A549 (cell line): ENCODE measurements at regions not wholly inside any gene's neighbourhood (a gene's known extent, or its start where the extent isn't known, plus 50 kb on each side); places are given as distances from the start of the nearest gene placed in this dataset.

Experiments used
- ATAC-seq, 2 experiments: fragments of 200-7000 bp in 1 of 2; fragments of >200 bp in 1 of 2; cut with Nextera tagmentation in 1 of 2; cut with Tn5 transposase in 1 of 2; 3 replicates each; pipeline versions ENCODE4 v1.8.0 to v1.9.1; 2018 to 2020; ENCODE audit warnings: mild to moderate bottlenecking in 1 of 2, moderate library complexity in 1 of 2
- CTCF ChIA-PET: fragments of 300-600 bp; sonication (Branson Sonifier 250); formaldehyde crosslinking; extraction: SDS; loops from one replicate; lab custom pipeline; 2021; ENCODE audit warnings: antibody characterized with exemption, inconsistent platforms; lab: Yijun Ruan, JAX
- POLR2A ChIA-PET: fragments of 350-600 bp; formaldehyde crosslinking; extraction: SDS; loops from one replicate; lab custom pipeline; 2021; ENCODE audit warnings: antibody characterized with exemption, inconsistent platforms; lab: Yijun Ruan, JAX
- DNase-seq, 2 experiments: peaks; one replicate each; pipeline versions ENCODE4 v3.0.0 to v3.0.0-alpha.2; 2011 to 2016; ENCODE audit warnings: low read depth in 1 of 2, low spot score in 1 of 2
- FAIRE-seq: peaks from 2 replicates; lab custom pipeline; 2011; peaks lifted over from hg19 to GRCh38; lab: Jason Lieb, UNC
- H3K27ac ChIP-seq, 2 experiments: fragments of >200 bp; sonication (Bioruptor Twin); formaldehyde crosslinking; 3 replicates each; pipeline ENCODE4 v1.5.1; 2016 to 2017
- H3K4me1 ChIP-seq: fragments of >200 bp; sonication (Bioruptor Twin); formaldehyde crosslinking; 3 replicates; pipeline ENCODE4 v1.6.1; 2016
- H3K4me2 ChIP-seq: fragments of >200 bp; sonication (Bioruptor Twin); formaldehyde crosslinking; 3 replicates; pipeline ENCODE4 v1.6.1; 2016
- H3K4me3 ChIP-seq: fragments of >200 bp; sonication (Bioruptor Twin); formaldehyde crosslinking; 3 replicates; pipeline ENCODE4 v1.5.1; 2016
- H3K9me3 ChIP-seq: fragments of >200 bp; sonication (Bioruptor Twin); formaldehyde crosslinking; 3 replicates; pipeline ENCODE4 v1.6.1; 2016
- CBX8 ChIP-seq: fragments of 200-600 bp; sonication (generic); IDR thresholded peaks from 2 replicates; pipeline ENCODE4 v1.6.1; 2016
- E2F6 ChIP-seq: IDR thresholded peaks from 2 replicates; pipeline ENCODE4 v1.6.1; 2012; ENCODE audit warnings: low read depth, borderline replicate concordance
- EHF ChIP-seq: fragments of 250-450 bp; sonication (Bioruptor Pico); IDR thresholded peaks from 2 replicates; pipeline ENCODE4 v1.5.0; 2020; ENCODE audit warnings: mild to moderate bottlenecking
- EP300 ChIP-seq, 2 experiments: fragments of >200 bp; sonication (Bioruptor Twin); formaldehyde crosslinking; IDR thresholded peaks; 2 replicates in 1 of 2; 3 replicates in 1 of 2; pipeline ENCODE4 v1.6.1; 2016 to 2017
- ESRRA ChIP-seq: fragments of 150-350 bp; IDR thresholded peaks from 2 replicates; pipeline ENCODE4 v1.6.1; 2014; ENCODE audit warnings: mild to moderate bottlenecking, low read length, borderline replicate concordance
- GATA3 ChIP-seq: IDR thresholded peaks from 2 replicates; pipeline ENCODE4 v1.6.1; 2012; ENCODE audit warnings: borderline replicate concordance
- HDAC2 ChIP-seq: fragments of 200-600 bp; sonication (generic); IDR thresholded peaks from 2 replicates; pipeline ENCODE4 v1.6.1; 2016
- JUN ChIP-seq, 2 experiments: fragments of >200 bp; sonication (Bioruptor Twin); formaldehyde crosslinking; IDR thresholded peaks; 2 replicates in 1 of 2; 3 replicates in 1 of 2; pipeline ENCODE4 v1.6.1; 2016 to 2017
- JUNB ChIP-seq: fragments of >200 bp; sonication (Bioruptor Twin); formaldehyde crosslinking; IDR thresholded peaks from 2 replicates; pipeline ENCODE4 v1.6.1; 2016
- MAFK ChIP-seq: fragments of 450-650 bp; IDR thresholded peaks from 2 replicates; pipeline ENCODE4 v1.6.1; 2014; ENCODE audit not compliant: partially characterized antibody
- MAZ ChIP-seq: fragments of 150-350 bp; IDR thresholded peaks from 2 replicates; pipeline ENCODE4 v1.6.1; 2014; ENCODE audit warnings: antibody characterized with exemption, low read depth, low read length, borderline replicate concordance
- NR3C1 ChIP-seq: fragments of >200 bp; sonication (Bioruptor Twin); formaldehyde crosslinking; IDR thresholded peaks from 3 replicates; pipeline ENCODE4 v1.6.1; 2017
- PBX3 ChIP-seq: IDR thresholded peaks from 2 replicates; pipeline ENCODE4 v1.6.1; 2012
- RAD21 ChIP-seq, 2 experiments: fragments of >200 bp in 1 of 2; sonication (Bioruptor Twin) in 1 of 2; formaldehyde crosslinking in 1 of 2; IDR thresholded peaks in 1 of 2; conservative IDR thresholded peaks in 1 of 2; 2 replicates in 1 of 2; 3 replicates in 1 of 2; pipeline ENCODE4 v1.6.1; 2012 to 2018; ENCODE audit warnings: inconsistent platforms in 1 of 2
- RCOR1 ChIP-seq: fragments of 150-350 bp; IDR thresholded peaks from 2 replicates; pipeline ENCODE4 v1.6.1; 2014; ENCODE audit warnings: antibody characterized with exemption, low read length, low read depth
- REST ChIP-seq: fragments of 200-600 bp; sonication (generic); IDR thresholded peaks from 2 replicates; pipeline ENCODE4 v1.6.1; 2016; ENCODE audit warnings: antibody characterized with exemption, mild to moderate bottlenecking, moderate library complexity
- SREBF2 ChIP-seq: fragments of 450-650 bp; IDR thresholded peaks from 2 replicates; pipeline ENCODE4 v1.6.1; 2014; ENCODE audit warnings: mild to moderate bottlenecking, moderate library complexity
- TFCP2L1 ChIP-seq: fragments of 250-450 bp; sonication (Bioruptor Pico); IDR thresholded peaks from 2 replicates; pipeline ENCODE4 v1.5.0; 2021; ENCODE audit warnings: mild to moderate bottlenecking
- ZFP36 ChIP-seq: fragments of 450-650 bp; IDR thresholded peaks from 2 replicates; pipeline ENCODE4 v1.6.1; 2014; ENCODE audit warnings: borderline replicate concordance; ENCODE audit not compliant: partially characterized antibody
- WGBS: methylation state at CpG from one replicate; pipeline ENCODE4 v1.1.6; 2017; ENCODE audit errors: missing lambda C conversion rate; 5-methylcytosine and 5-hydroxymethylcytosine counted together
- TF ChIP-seq, protein P1 (sequence below): fragments of >200 bp; sonication (Bioruptor Twin); formaldehyde crosslinking; IDR thresholded peaks from 3 replicates; pipeline ENCODE4 v1.5.1; 2016
- TF ChIP-seq, protein P2 (sequence below): fragments of 250-450 bp; sonication (Bioruptor Pico); IDR thresholded peaks from 2 replicates; pipeline ENCODE4 v1.5.0; 2020; ENCODE audit warnings: low read depth, mild to moderate bottlenecking, moderate library complexity

DNA sequence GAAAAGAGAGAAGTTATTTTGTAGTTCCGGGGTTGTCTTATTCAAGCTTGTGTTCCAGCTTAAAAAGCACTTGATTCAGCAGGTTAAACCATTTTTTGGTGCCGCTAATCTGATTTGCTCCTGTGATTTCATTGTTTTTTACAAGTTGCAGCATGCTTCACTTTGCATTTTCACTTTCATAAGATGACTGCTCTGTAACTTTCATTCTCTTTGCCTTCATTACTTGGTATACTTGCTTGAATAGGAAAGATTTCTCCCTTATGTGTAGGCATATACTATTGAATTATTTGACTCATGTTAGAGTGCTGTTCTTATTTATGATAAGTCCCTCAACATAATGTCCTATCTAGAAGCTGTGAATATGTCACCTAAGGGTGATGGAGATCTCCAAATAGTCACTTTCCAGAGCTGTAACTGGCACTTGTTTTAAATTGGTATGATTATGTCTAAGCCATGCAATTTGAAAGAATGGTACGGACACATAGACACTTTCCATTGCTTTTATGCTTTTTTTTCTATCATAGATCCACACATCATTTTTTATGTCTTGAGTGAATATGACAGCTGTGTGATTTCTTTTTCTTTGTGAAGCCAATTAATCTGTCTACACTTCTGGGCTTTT lies 254.5 kb downstream of the DSEL start:
- FAIRE-seq = no peak
- Histone ChIP-seq H3K4me1 (peaks cover 12% of the 10 kb centered on the region; the same call in 2 of the 3 replicates), H3K9me3 (no peaks in the 10 kb centered on the region), H3K4me3 (no peak overlapping the region), H3K27ac (no peak overlapping the region), H3K4me2 (no peak overlapping the region)
- WGBS = 68% methylated on average over 3 of the region's 3 CpGs
- ATAC-seq = no peak
- DNase-seq = no peak
- POLR2A ChIA-PET = no interaction called here
- no peak for TF ChIP-seq ESRRA
- no peak for TF ChIP-seq ZFP36
- no peak for TF ChIP-seq JUNB
- TF ChIP-seq EHF (CRISPR knock-in tag) = no peak
- TF ChIP-seq TFCP2L1 (CRISPR knock-in tag) = no peak
- TF ChIP-seq MAZ = no peak
- no peak for TF ChIP-seq GATA3
- TF ChIP-seq E2F6 = no peak
- TF ChIP-seq CBX8 = no peak
- no peak for TF ChIP-seq JUN (IDR thresholded peaks at IDR 0.05)
- no peak for TF ChIP-seq NR3C1
- TF ChIP-seq, protein P1, sequence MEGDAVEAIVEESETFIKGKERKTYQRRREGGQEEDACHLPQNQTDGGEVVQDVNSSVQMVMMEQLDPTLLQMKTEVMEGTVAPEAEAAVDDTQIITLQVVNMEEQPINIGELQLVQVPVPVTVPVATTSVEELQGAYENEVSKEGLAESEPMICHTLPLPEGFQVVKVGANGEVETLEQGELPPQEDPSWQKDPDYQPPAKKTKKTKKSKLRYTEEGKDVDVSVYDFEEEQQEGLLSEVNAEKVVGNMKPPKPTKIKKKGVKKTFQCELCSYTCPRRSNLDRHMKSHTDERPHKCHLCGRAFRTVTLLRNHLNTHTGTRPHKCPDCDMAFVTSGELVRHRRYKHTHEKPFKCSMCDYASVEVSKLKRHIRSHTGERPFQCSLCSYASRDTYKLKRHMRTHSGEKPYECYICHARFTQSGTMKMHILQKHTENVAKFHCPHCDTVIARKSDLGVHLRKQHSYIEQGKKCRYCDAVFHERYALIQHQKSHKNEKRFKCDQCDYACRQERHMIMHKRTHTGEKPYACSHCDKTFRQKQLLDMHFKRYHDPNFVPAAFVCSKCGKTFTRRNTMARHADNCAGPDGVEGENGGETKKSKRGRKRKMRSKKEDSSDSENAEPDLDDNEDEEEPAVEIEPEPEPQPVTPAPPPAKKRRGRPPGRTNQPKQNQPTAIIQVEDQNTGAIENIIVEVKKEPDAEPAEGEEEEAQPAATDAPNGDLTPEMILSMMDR = no peak
- no peak for TF ChIP-seq PBX3
- no peak for TF ChIP-seq REST
- no peak for TF ChIP-seq HDAC2
- TF ChIP-seq MAFK = no peak
- no peak for TF ChIP-seq RCOR1
- TF ChIP-seq SREBF2 = no peak
- TF ChIP-seq RAD21 (conservative IDR thresholded peaks at IDR 0.05 in 1 of 2, IDR thresholded peaks at IDR 0.05 in 1 of 2) = no peak
- CTCF ChIA-PET = no interaction called here

- Histone ChIP-seq H3K4me3 (no peak overlapping the region), H3K27ac (no peak overlapping the region), H3K9me3 (no peaks in the 10 kb centered on the region), H3K4me2 (no peak overlapping the region)
- DNase-seq (no peak), FAIRE-seq (no peak), ATAC-seq (no peak)
- 32% methylated on average over 5 of the region's 5 CpGs for WGBS
- POLR2A ChIA-PET = no interaction called here
- TF ChIP-seq, protein P2, sequence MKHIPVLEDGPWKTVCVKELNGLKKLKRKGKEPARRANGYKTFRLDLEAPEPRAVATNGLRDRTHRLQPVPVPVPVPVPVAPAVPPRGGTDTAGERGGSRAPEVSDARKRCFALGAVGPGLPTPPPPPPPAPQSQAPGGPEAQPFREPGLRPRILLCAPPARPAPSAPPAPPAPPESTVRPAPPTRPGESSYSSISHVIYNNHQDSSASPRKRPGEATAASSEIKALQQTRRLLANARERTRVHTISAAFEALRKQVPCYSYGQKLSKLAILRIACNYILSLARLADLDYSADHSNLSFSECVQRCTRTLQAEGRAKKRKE (CRISPR knock-in tag) = no peak
- TF ChIP-seq EP300 (IDR thresholded peaks at IDR 0.05) = no peak
- TF ChIP-seq, all 56 proteins: peak for 0
- CTCF ChIA-PET = no interaction called here
- peaks cover 6% of the 10 kb centered on the region; the same call in 2 of the 3 replicates for H3K4me1 ChIP-seq
Observed at GRCh38 chr18:67260841-67261240, 255.7 kb downstream of the DSEL start.
